Pulmonary artery endothelial cell (primary cell): ENCODE measurements at regions not wholly inside any gene's neighbourhood (a gene's known extent, or its start where the extent isn't known, plus 50 kb on each side); places are given as distances from the start of the nearest gene placed in this dataset.
"Not testable (repeated sequence)": the region's sequence is repeated elsewhere in the genome, so short reads cannot be mapped to it uniquely, and the experiment has no call there.

Experiments used
- DNase-seq: peaks from one replicate; pipeline ENCODE4 v3.0.0-alpha.2; 2011; ENCODE audit warnings: low read depth, low spot score

GRCh38 chr1:147071142-147071541 is 101.1 kb downstream of the PRKAB2 start:
- no peak for DNase-seq

DNA sequence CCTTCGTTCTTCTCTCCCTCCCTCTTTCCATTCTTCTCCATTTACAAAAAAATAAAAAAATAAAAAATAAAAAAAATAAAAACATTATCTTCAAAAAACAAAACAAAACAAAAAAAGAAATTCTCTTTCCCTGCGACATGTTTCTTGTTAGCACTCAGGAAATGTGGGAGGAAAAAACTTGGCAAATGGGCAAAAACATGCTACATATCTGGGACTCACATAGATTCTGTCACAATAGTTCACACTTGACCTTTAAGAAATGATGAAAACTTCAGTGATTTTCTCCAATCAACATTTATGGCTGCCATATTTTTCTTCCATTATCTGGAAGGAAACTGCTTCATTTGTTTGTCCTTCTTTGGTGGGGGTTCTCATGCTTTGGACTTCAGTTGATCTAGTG is 109.3 kb downstream of the PRKAB2 start:
- no peak for DNase-seq

DNA sequence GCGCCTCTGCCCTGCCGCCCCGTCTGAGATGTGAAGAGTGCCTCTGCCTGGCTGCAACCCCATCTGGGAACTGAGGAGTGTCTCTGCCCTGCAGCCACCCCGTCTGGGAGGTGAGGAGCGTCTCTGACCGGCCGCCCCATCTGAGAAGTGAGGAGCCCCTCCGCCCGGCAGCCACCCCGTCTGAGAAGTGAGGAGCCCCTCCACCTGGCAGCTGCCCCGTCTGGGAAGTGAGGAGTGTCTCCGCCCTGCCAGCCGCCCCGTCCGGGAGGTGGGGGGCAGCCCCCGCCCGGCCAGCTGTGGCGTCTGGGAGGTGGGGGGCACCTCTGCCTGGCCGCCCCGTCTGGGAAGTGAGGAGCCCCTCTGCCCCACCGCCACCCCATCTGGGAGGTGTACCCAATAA is 110.4 kb downstream of the PRKAB2 start:
- DNase-seq = not testable (repeated sequence)

GRCh38 chr1:147053269-147053668 is 115.1 kb downstream of the NBPF12 start:
- no peak for DNase-seq

DNA sequence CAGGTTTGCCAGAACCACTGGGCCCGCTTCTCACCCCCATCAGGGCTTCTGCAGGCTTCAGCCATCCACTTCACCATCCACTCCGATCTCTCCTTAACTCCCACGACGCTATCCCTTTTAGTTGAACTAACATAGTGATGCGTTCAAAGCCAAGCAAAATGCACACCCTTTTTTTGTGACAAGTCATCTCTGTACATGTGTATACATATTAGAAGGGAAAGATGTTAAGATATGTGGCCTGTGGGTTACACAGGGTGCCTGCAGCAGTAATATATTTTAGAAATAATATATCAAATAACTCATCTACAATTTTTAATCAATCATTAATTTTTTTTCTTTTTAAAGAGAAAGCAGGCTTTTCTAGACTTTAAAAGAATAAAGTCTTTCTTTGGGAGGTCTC is 114.6 kb downstream of the NBPF12 start:
- no peak for DNase-seq

DNA sequence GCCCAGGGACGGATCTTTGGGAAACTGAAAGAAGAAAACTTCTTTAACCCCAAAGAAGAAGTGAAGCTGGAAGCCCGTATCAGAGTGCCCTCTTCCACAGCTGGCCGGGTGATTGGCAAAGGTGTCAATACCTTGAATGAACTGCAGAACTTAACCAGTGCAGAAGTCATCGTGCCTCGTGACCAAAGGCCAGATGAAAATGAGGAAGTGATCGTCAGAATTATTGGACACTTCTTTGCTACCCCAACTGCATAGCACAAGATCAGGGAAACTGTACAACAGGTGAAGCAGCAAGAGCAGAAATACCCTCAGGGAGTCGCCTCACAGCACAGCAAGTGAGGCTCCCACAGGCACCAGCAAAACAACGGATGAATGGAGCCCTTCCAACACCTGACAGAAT is 114.0 kb downstream of the NBPF12 start:
- DNase-seq = no peak

DNA sequence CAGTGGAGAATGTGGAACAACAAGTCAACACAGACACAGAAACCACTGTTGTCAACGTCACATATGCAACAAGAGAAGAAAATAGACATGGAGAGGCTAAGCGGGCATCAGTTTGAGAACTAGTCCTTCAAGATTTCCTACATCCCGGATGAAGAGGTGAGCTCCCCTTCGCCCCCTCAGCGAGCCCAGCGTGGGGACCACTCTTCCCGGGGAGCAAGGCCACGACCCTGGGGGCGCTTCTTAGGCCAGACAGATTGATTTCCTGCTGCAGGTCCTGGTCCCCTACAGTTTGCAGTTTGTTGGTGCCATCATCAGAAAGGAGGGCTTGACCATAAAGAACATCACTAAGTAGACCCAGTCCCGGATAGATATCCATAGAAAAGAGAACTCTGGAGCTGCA is 113.0 kb downstream of the NBPF12 start:
- no peak for DNase-seq

DNA sequence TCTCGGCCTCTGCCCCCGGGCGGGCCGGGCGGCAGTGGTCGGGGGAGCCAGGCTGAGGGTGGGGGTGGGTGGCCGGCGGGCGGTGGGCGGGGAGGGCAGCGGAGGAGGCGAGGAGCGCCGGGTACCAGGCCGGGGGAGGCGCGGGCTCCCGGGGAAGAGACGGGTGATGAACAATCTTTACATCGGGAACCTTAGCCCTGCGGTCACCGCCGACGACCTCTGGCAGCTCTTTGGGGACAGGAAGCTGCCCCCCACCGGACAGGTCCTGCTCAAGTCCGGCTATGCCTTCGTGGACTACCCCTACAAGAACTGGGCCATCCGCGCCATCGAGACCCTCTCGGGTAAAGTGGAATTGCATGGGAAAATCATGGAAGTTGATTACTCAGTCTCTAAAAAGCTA is 112.5 kb downstream of the NBPF12 start:
- no peak for DNase-seq

- DNase-seq = not testable (repeated sequence)
Observed at GRCh38 chr1:147046863-147047394, 108.8 kb downstream of the NBPF12 start.

DNA sequence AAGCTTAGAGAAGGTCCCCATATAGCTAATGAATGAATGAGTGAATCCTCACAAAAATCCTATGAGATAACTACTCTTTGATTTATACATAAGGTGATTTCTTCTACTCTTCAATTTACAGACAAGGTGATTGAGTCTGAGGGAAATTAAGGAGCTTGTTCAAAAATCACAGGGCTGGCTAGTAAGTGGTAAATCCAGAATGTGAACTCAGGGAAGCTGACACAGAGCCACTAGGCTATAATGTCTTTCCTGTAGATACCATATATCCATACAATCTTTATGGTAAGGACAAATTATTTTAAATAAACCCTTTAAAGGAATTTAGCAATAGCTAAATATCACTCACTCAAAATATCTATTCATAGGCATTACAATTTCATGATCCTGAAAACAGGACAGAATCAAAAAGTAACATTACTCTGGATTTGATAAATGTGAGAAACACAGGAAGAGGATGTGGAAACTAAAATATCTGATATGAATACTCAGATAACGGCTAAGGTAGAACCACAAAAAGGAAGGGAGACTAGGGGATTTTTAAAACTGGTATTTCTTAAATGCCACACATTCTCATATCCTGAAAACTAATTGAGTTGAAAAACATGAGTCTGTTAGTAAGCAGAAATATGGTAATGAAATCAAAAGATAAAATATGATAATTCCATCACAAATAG is 108.2 kb downstream of the NBPF12 start:
- no peak for DNase-seq
